Fibroblast of pulmonary artery (primary cell): ENCODE measurements at regions not wholly inside any gene's neighbourhood (a gene's known extent, or its start where the extent isn't known, plus 50 kb on each side); places are given as distances from the start of the nearest gene placed in this dataset.

ENCODE experiments used
- DNase-seq: peaks from one replicate; pipeline ENCODE4 v3.0.0-alpha.2; 2010; ENCODE audit warnings: low read depth
- H3K4me3 ChIP-seq: replicated peaks from 2 replicates; pipeline ENCODE4 v1.5.1; 2011; ENCODE audit warnings: low read depth, mild to moderate bottlenecking, control low read depth, low read length, moderate library complexity
- CTCF ChIP-seq: IDR thresholded peaks from 2 replicates; pipeline ENCODE4 v1.5.1; 2011; ENCODE audit warnings: mild to moderate bottlenecking, control low read depth, low read length, inconsistent platforms; ENCODE audit errors: missing control alignments

GRCh38 chr21:15195768-15196167 lies 131.0 kb upstream of the NRIP1 start:
- TF ChIP-seq CTCF = no peak
- DNase-seq = no peak
- no peak overlapping the region for H3K4me3 ChIP-seq

- no peak for TF ChIP-seq CTCF
- DNase-seq = no peak
- H3K4me3 ChIP-seq = no peak overlapping the region
Observed at GRCh38 chr21:15197696-15198095, 132.9 kb upstream of the NRIP1 start.

- TF ChIP-seq CTCF = no peak
- no peak for DNase-seq
- no peak overlapping the region for H3K4me3 ChIP-seq
Observed at GRCh38 chr21:15199414-15200383, 134.9 kb upstream of the NRIP1 start.

GRCh38 chr21:15203740-15204139 lies 138.9 kb upstream of the NRIP1 start:
- no peak overlapping the region for H3K4me3 ChIP-seq
- DNase-seq = no peak
- TF ChIP-seq CTCF = no peak

GRCh38 chr21:15204140-15204969 lies 139.6 kb upstream of the NRIP1 start:
- no peak for DNase-seq
- H3K4me3 ChIP-seq = no peak overlapping the region
- TF ChIP-seq CTCF = no peak

- no peak overlapping the region for H3K4me3 ChIP-seq
- no peak for TF ChIP-seq CTCF
- no peak for DNase-seq
Observed at GRCh38 chr21:15204970-15205286, 140.1 kb upstream of the NRIP1 start.
